NB4 (cell line): ENCODE measurements at regions not wholly inside any gene's neighbourhood (a gene's known extent, or its start where the extent isn't known, plus 50 kb on each side); places are given as distances from the start of the nearest gene placed in this dataset.

Experiments used
- DNase-seq: peaks from one replicate; pipeline ENCODE4 v3.0.0; 2010; ENCODE audit warnings: low read depth
- H3K4me3 ChIP-seq: one replicate; pipeline ENCODE4 v1.5.1; 2011; ENCODE audit warnings: mild to moderate bottlenecking, low read depth, low read length, moderate library complexity
- CTCF ChIP-seq: IDR thresholded peaks from one replicate; pipeline ENCODE4 v1.5.1; 2012; ENCODE audit warnings: low read depth, low read length
- MAX ChIP-seq: IDR thresholded peaks from 2 replicates; pipeline ENCODE4 v1.6.1; 2011; ENCODE audit warnings: low read depth, low read length
- MYC ChIP-seq: IDR thresholded peaks from 2 replicates; pipeline ENCODE4 v1.6.1; 2011; ENCODE audit warnings: low read depth, low read length
- POLR2A ChIP-seq: IDR thresholded peaks from 2 replicates; pipeline ENCODE4 v1.6.1; 2011; ENCODE audit warnings: mild to moderate bottlenecking; ENCODE audit not compliant: insufficient read length; ENCODE audit errors: extremely low read depth

- no peak for TF ChIP-seq MAX
- TF ChIP-seq POLR2A = no peak
- TF ChIP-seq MYC = no peak
- no peak for TF ChIP-seq CTCF
- no peak overlapping the region for H3K4me3 ChIP-seq
- DNase-seq = no peak
These were observed 240.1 kb downstream of the RHOU start for GRCh38 chr1:228975238-228975907.

- no peak overlapping the region for H3K4me3 ChIP-seq
- no peak for TF ChIP-seq POLR2A
- TF ChIP-seq CTCF = no peak
- no peak for TF ChIP-seq MAX
- TF ChIP-seq MYC = no peak
- DNase-seq = no peak
These were observed 241.0 kb downstream of the RHOU start for GRCh38 chr1:228976316-228976715.

GRCh38 chr1:228977307-228977706 lies 242.0 kb downstream of the RHOU start:
- TF ChIP-seq CTCF (no peak), MAX (no peak), POLR2A (no peak), MYC (no peak)
- no peak overlapping the region for H3K4me3 ChIP-seq
- no peak for DNase-seq

GRCh38 chr1:228977741-228978140 lies 242.5 kb downstream of the RHOU start:
- DNase-seq = no peak
- no peak for TF ChIP-seq MAX
- TF ChIP-seq POLR2A = no peak
- TF ChIP-seq CTCF = no peak
- TF ChIP-seq MYC = no peak
- no peak overlapping the region for H3K4me3 ChIP-seq

GRCh38 chr1:228978484-228979324 lies 243.4 kb downstream of the RHOU start:
- H3K4me3 ChIP-seq = no peak overlapping the region
- TF ChIP-seq CTCF (no peak), MYC (no peak)
- DNase-seq = no peak
